NCI-H187 (cell line): ENCODE measurements at regions not wholly inside any gene's neighbourhood (a gene's known extent, or its start where the extent isn't known, plus 50 kb on each side); places are given as distances from the start of the nearest gene placed in this dataset.

Source experiments
- DNase-seq, 2 experiments: peaks; one replicate each; lab custom pipeline; 2025; lab: John Stamatoyannopoulos, UW

GRCh38 chr3:154552338-154552737, 122.3 kb upstream of the GPR149 start:
- no peak for DNase-seq

- DNase-seq = no peak
Measured at GRCh38 chr3:154549391-154549790, 119.4 kb upstream of the GPR149 start.

DNA sequence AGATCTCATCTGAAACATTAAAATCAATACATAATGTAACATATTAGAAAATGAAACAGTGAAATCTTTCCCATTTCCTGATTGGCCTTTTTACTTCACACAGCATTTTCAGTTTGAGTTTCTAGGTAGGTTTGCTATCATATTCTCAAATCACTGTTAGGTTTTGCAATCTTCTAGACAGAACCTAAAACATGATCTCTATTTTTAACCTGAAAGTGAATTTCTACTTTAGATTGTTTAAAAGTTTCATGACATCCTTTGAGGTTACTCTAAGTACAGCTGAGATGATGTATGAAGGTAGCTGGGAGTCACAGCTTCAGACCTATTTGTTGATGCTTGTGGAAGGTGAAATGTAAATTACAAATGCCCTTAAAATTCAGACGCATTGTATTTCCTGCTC, 118.4 kb upstream of the GPR149 start:
- DNase-seq = no peak

- no peak for DNase-seq
Measured at GRCh38 chr3:154542837-154543236, 112.8 kb upstream of the GPR149 start.

GRCh38 chr3:154540950-154541604, 111.1 kb upstream of the GPR149 start:
- DNase-seq = no peak

GRCh38 chr3:154538566-154539360, 108.8 kb upstream of the GPR149 start:
- no peak for DNase-seq

DNA sequence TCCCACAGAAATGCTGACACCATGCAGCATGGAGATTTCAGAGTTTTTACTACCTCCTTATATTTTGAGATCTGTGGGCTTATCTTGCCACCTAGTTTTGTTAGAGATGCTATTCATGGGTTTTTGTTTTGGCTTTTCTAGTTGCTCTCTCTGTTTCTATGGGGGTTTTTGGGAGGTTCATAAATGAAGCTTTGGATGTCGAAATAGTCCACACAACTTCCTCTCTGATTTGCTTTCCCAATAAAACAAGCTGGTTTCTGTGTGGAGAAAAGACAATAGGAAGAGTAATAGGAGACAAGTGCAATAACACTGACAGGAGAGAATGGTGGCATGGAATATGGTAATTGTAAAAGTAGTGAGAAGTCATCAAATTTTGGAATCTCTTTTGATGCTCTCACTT, 106.8 kb upstream of the GPR149 start:
- DNase-seq = no peak

DNA sequence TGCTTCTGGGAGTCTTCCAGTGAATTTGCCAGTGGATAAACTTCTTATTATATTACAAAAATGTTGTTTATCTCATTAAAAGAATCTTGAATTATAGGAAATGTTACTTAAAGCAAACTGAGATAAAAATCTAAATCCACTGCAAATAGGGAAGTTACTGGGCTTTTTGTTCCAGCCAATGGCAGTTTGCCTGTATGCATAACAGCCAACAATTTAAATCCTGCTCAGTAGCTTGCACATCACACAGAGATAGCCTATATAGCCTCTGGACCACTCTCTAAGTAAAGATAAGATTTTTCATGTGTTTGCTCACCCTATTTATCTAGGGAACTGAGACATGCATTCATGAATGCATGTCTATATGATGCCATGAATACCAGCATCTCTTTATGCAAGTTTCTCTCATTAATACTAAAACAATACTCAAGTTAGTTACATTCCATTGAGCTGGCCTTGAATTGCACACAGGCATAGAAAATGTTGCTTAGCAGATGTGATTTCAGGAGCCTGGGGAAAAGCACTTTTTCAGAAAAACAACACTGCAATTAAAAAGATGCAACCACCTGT, 92.1 kb upstream of the GPR149 start:
- no peak for DNase-seq

DNA sequence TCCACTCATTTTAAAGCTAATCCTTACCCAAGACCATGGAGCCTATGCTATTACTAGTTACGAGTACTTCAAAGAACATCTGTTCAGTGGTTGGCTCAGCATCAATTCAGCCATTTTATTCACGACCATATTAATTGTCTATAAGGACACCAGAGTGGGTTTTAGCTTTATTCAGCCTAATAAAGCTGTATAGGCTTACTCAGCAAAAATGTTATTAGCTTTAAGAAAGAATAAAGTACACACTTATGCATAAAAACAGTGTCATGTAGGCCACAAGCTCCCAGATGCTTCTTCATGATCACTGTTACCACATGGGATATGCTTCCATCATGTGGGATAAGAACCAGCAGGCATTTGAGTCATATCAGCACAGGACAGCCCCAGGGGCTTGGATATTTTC, 87.4 kb upstream of the GPR149 start:
- no peak for DNase-seq

- no peak for DNase-seq
Measured at GRCh38 chr3:154515921-154516320, 85.9 kb upstream of the GPR149 start.

GRCh38 chr3:154510780-154511179, 80.8 kb upstream of the GPR149 start:
- no peak for DNase-seq

DNA sequence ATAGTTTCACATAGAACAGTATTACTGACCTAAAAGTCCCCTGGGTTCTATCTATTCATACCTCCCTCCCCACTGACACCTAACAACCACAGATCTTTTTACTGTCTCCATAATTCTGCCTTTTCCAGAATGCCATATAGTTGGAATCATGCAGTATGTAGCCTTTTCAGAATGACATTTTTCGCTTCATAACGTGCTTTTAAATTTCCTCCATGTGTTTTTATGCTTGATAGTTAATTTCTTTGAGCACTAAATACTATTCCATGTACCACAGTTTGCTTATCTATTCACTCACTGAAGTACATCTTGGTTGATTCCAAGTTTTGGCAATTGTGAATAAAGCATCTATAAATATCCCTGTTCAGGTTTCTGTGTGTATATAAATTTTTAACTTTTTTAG, 77.7 kb upstream of the GPR149 start:
- DNase-seq = no peak

- no peak for DNase-seq
Measured at GRCh38 chr3:154496978-154497377, 67.0 kb upstream of the GPR149 start.

DNA sequence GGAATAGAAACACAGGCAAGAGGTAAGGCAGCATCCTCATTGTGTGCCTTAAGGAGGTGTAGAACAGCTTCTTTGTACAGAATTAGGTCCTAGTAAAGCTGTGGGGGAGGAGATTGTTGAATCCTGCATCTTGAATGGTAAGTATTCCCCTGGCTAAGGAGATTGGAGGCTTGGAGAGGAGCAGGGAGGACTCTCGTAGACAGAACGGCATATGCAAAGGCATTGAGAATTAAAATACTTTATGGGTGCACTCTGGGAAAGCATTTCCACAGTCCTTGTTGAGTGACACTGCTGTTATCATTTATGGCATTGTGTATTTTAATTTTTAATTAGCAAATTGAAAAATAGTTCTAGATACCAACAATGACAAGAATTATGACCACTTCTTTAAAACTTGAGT, 66.5 kb upstream of the GPR149 start:
- DNase-seq = no peak

DNA sequence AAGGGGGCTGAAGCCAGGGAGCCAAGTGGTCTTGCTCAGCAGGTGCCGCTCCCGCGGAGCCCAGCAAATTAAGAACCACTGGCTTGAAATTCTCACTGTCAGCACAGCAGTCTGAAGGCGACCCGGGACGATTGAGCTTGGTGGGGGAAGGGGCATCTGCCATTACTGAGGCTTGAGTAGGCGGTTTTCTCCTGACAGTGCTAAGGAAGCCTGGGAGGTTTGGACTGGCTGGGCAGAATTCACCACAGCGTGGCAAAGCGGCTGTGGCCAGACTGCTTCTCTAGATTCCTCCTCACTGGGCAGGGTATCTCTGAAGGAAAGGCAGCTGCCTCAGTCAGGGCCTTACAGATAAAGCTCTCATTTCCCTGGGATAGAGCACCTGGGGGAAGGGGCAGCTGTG, 57.0 kb upstream of the GPR149 start:
- no peak for DNase-seq

GRCh38 chr3:154482507-154482906, 52.5 kb upstream of the GPR149 start:
- DNase-seq = no peak

- DNase-seq = no peak
Measured at GRCh38 chr3:154480033-154480432, 50.0 kb upstream of the GPR149 start.
